ENCODE measurements at regions not wholly inside any gene's neighbourhood (a gene's known extent, or its start where the extent isn't known, plus 50 kb on each side); places are given as distances from the start of the nearest gene placed in this dataset.
"Not testable (repeated sequence)": the region's sequence is repeated elsewhere in the genome, so short reads cannot be mapped to it uniquely, and the experiment has no call there.

DNA sequence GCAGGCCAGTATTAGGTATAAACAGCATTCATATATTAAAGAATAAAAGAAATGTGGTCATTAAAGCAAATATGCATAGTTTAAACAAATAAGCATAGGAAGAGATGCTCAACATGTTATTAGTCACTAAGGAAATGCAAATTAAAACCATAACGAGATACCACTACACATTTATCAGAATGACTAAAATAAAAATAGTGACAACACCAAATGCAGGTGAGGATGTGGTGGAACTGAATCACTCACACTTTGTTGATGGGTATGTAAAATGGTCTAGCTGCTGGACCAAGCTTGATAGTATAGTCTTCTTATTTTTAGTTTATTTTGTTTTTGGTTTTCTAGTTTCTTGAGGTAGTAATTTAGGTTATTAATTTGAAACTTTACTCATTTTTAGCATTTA, 242.9 kb downstream of the HGF start:
- DNase-seq: no peak

DNA sequence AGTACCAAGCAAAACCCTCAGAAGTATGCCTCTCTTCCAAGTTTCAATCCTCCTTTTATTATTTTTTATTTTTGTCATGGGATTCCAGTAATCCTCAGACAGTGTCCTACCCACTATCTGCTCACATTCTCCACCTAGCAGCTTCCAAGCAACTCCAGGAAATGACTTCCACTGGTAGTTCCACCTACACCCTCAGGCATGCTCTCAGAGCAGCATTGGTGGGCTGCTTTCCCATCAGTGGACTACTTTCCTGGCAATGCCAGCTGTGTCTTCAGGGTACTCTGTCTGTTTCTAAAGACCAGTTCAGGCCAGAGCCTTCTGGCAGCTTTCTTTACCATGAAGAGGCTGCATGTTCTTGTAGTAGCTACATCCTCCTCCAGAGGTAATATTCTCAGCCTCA, 244.0 kb downstream of the HGF start:
- no peak for DNase-seq

DNA sequence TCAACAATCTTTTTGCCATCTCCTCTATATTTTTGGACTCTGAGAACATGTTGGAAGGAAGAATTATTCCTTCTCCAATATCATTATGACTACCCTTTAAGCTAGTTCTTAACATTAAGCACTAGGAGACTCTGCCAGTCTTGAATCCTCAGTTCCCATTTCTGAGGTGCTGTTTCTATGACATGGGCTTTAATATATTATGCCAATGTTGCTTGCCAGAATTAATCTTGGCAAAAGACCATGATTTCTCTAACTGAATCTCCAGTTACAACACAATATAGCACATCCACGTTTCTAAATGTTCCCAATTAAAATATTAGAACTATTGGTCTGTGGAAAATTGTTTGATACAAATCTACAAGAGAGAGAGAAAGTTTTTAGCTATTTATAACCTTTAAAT, 250.0 kb downstream of the HGF start:
- no peak for DNase-seq

DNA sequence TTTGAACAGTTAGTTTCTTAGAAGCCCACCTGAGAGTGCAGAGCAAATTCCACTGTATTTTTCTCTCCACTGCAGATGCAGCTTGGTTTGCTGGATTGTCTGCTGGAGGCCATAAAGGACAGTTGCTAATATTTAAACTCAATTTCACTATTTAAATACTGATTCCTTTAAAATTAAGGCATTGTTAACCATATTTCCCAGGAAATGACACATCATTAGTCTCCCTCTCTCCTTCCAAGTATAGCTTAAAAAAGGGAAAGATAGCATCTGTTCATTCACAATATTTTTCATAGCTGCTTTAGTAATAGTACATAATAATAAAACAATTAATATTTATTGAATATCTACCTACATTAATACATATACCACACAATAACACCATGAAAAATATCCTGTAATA, 252.9 kb downstream of the HGF start:
- no peak for DNase-seq

DNA sequence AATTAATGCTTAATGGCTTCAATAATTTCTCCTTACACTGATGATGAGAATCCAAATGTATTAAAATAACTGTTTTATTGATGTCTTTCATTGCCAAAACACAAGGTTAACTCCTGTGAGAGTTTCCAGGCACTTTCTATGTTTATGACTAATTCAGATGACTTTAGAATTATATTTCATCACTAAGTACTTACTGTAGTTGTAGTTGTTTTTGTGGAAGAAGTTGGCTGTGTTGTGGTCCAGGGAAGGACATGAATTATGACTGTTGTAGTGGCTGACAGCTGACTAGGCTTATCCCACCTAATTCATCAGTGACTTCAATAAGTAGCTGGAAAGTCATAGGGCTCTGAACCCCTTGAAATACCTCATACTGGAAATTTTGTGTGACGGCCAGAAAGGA, 254.8 kb downstream of the HGF start:
- no peak for DNase-seq

DNA sequence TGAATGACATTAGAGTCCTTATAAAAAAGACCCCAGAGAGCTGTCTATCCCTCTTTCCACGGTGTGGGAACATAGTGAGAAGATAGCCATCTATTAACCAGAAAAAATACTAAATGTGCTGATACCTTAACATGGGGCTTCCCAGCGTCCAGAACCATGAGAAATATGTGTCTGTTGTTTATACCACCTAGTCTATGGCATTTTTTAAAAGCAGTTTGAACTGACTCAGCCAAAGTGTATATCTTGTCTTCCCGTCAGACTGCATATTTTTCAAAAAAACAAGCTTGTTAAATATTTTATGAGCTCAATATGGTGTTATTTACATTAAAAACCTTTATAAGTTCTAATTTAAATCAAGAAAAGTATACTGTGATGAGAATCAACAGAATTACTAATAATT, 255.3 kb downstream of the HGF start:
- no peak for DNase-seq

- no peak for DNase-seq
Observed at GRCh38 chr7:81510122-81510521, 259.7 kb downstream of the HGF start.

GRCh38 chr7:81507221-81507620, 262.6 kb downstream of the HGF start:
- no peak for DNase-seq

DNA sequence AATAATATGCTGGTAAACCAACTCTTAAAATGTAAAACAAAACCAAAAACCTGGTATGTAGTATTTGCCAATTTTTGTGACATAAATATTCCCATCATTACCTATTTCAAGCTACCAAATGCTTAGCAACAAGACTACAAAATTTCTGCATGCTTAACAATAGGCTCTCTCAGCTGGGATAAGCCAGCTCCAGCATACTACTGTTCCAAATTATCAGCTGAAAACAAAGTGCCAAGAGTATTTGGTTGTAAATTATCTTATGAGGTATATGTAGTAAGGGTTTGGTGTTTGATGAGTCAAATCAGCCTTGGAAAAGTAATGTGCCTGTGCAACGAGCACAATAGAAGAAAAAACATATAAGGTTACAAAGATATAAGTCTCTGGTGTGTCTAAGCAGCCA, 263.2 kb downstream of the HGF start:
- DNase-seq: no peak

DNA sequence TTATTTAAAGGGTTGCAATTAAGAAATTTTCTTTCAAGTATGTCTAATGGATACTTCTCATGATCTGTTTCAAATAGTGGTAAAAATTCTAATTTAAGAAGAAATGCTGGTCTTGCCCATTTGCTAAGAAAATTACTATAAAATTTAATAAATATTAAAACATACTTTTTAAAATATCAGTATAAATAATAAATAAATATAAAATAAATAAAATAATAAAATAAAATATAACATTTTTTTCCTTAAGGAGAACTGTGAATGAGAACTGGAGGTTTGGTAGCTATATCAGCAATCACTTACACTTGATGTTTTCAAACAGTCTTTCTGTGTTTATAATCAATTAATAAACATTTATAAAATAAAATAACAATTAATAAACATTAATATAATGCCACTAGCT, 266.1 kb downstream of the HGF start:
- no peak for DNase-seq

- DNase-seq: no peak
Observed at GRCh38 chr7:81503336-81503735, 266.5 kb downstream of the HGF start.

- no peak for DNase-seq
Observed at GRCh38 chr7:81501220-81501619, 268.6 kb downstream of the HGF start.

DNA sequence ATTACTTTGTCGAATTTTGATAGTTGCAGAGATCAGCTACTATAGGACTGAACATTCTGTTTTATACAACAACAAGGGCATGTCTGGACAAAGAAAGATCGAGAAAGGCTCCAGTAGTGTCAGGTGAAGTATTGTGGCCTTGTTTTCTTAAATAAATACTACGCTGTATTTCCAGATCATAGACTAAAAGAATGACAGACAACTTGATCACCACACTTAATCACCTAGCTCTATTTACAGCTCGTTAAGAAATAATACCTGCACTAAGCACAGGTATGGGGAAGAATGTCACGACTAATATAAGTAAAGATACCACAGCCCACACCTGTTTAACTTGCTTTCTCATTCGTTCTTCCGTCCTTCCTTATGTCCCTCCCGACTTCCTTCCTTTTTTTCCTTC, 269.2 kb downstream of the HGF start:
- no peak for DNase-seq

- DNase-seq: no peak
Observed at GRCh38 chr7:81499262-81500116, 270.4 kb downstream of the HGF start.

DNA sequence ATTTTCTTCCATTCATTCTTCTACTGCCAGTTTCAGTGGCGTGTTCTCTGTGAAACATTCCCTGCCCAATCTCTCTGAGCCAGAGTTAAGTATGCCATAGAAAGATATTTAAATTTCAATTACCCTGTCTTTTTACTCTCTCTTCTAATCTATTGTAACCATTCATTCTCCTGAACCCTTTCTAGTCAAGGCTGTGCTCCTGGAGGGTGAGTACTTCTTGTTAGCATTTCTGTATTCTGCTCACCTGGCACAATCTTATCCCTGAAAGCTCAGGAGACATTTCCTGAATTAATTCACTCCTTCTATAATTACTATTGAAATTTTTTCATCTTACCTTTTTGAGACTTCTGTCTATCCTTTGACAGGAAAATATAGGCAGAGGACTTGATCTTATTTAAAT, 271.7 kb downstream of the HGF start:
- DNase-seq: no peak

DNA sequence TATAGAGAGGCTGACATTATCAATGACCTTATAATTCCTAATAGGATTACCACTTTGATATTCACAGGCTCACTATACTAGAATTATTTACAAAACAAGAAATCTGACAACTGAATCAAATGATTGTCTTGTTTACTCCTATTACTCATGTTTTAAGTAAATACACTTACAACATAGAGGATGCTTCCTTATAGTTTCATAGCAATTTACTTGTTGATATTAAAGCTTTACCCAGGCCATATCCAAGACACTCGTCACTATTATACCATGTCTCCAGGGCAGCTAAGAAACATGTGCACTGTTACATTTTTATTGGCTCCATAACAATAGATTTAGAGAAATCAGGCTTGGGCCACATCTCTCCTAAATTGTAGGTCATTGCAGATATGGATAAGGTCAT, 276.9 kb downstream of the HGF start:
- DNase-seq: no peak

DNA sequence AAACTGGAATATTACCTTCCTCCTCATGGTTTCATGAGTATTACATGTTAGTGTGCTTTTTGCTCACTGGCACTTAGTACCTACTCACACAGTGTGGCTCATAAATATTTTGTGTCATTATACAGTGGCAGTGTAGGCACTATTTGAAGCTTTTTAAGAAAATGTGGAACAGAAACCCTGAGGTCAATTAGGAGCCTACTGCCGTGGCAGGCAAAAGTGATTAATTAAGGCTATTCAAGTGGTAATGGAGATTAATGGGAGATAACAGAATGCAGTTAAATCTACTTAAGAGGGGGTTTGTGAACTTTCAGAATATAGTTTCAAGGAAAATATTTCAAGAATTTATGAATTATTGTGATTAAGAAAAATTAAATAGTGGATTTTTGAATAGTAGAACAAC, 277.6 kb downstream of the HGF start:
- no peak for DNase-seq

- DNase-seq: no peak
Observed at GRCh38 chr7:81491573-81491972, 278.3 kb downstream of the HGF start.

DNA sequence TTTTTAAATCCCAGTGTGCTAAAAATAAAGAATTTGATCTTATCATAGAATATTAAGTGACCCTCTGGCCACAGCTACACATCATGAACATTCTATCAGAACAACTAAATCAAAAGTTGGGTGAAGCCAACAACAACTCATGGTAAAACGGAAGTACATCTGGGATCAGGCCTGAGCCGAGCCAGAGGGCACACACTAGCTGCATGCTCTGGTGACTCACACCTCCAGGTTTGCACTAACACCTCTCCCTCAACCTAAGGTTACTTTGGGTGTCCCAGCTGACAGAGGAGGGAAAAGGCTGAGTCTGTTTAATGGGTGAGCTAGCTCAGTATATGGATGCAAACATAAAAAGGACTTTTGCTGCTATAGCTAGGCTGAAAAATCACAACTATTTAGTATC, 281.6 kb downstream of the HGF start:
- no peak for DNase-seq

DNA sequence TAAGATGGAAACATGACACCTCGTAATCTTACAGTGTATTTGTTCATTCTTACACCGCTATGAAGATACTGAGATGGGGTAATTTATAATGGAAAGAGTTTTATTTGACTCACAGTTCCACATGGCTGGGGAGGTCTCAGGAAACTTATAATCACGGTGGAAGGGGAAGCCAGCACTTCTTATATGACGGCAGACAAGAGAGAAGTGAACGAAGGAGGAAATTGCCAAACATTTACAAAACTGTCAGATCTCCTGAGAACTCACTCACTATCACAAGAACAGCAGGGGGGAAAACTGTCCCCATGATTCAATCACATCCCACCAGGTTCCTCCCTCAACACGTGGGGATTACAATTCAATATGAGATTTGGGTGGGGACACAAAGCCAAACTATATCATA, 282.3 kb downstream of the HGF start:
- no peak for DNase-seq

DNA sequence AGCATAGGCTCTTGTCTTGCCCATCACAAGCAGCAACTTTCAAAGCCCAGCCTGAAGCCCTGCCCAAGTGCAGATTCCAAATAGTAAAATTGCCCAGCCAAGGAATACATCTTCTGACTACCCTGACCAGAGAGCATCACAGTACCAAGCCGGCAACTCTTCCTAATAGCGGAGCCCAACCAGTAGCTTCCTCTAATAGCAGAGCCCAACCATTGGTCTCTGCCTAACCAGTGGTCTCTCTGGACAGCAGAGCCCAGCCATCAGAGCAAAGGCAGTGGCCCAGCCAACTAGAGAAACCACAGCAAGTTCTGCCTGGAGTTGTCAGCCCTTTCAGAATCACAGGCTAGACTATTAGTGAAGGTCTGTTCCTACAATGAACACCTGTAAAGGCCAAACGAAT, 285.6 kb downstream of the HGF start:
- no peak for DNase-seq

GRCh38 chr7:81482600-81483186, 287.2 kb downstream of the HGF start:
- no peak for DNase-seq

- no peak for DNase-seq
Observed at GRCh38 chr7:81478664-81479063, 291.2 kb downstream of the HGF start.

- DNase-seq: not testable (repeated sequence)
Observed at GRCh38 chr7:81478201-81478600, 291.6 kb downstream of the HGF start.

DNA sequence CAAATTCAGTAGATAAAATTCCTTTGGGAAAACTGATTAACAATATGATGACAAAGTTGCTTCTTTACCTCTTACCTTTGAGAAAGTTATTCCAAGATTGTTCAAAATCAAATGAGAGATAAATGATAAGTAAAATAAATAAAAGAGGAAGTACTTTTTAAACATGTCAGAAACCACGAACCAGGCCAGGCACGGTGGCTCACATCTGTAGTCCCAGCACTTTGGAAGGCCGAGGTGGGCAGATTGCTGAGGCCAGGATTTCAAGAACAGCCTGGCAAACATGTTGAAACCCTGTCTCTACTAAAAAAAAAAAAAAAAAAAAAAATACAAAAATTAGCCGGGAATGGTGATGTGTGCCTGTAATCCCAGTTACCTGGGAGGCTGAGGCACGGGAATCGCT, 296.6 kb downstream of the HGF start:
- no peak for DNase-seq

Measured in activated gamma-delta T cell (primary cell).